HPDE6-E6E7 (cell line): ENCODE measurements at regions not wholly inside any gene's neighbourhood (a gene's known extent, or its start where the extent isn't known, plus 50 kb on each side); places are given as distances from the start of the nearest gene placed in this dataset.

Experiments used
- DNase-seq: peaks from one replicate; pipeline ENCODE4 v3.0.0; 2011; ENCODE audit warnings: missing footprints; ENCODE audit errors: extremely low spot score

GRCh38 chr6:147905711-147906110, 397.2 kb downstream of the SAMD5 start:
- no peak for DNase-seq

GRCh38 chr6:147906361-147906760, 397.9 kb downstream of the SAMD5 start:
- DNase-seq: no peak

GRCh38 chr6:147909640-147910039, 401.1 kb downstream of the SAMD5 start:
- no peak for DNase-seq

GRCh38 chr6:147910281-147910680, 401.8 kb downstream of the SAMD5 start:
- no peak for DNase-seq

- no peak for DNase-seq
Observed at GRCh38 chr6:147911057-147911456, 402.6 kb downstream of the SAMD5 start.

GRCh38 chr6:147911686-147912085, 403.2 kb downstream of the SAMD5 start:
- DNase-seq: no peak

GRCh38 chr6:147922799-147923198, 414.3 kb downstream of the SAMD5 start:
- no peak for DNase-seq

GRCh38 chr6:147924598-147924997, 416.1 kb downstream of the SAMD5 start:
- DNase-seq: no peak

GRCh38 chr6:147925826-147926225, 416.8 kb upstream of the SASH1 start:
- DNase-seq: no peak

- DNase-seq: peak; percentile 10
Observed at GRCh38 chr6:147930745-147931144, 411.9 kb upstream of the SASH1 start.

GRCh38 chr6:147933224-147933623, 409.4 kb upstream of the SASH1 start:
- no peak for DNase-seq

GRCh38 chr6:147935656-147936055, 407.0 kb upstream of the SASH1 start:
- DNase-seq: no peak

- no peak for DNase-seq
Observed at GRCh38 chr6:147936703-147937470, 405.8 kb upstream of the SASH1 start.

GRCh38 chr6:147941143-147941542, 401.5 kb upstream of the SASH1 start:
- DNase-seq: no peak

GRCh38 chr6:147942363-147942762, 400.3 kb upstream of the SASH1 start:
- no peak for DNase-seq

- DNase-seq: no peak
Observed at GRCh38 chr6:147944122-147944521, 398.5 kb upstream of the SASH1 start.

GRCh38 chr6:147947521-147947920, 395.1 kb upstream of the SASH1 start:
- no peak for DNase-seq

- no peak for DNase-seq
Observed at GRCh38 chr6:147949981-147950622, 392.5 kb upstream of the SASH1 start.

- DNase-seq: no peak
Observed at GRCh38 chr6:147950623-147950987, 392.0 kb upstream of the SASH1 start.

- DNase-seq: no peak
Observed at GRCh38 chr6:147951726-147952125, 390.9 kb upstream of the SASH1 start.

- no peak for DNase-seq
Observed at GRCh38 chr6:147954938-147955337, 387.7 kb upstream of the SASH1 start.

GRCh38 chr6:147958683-147959082, 384.0 kb upstream of the SASH1 start:
- DNase-seq: no peak

GRCh38 chr6:147961481-147962141, 381.0 kb upstream of the SASH1 start:
- DNase-seq: no peak
